Type B pancreatic cell (in vitro differentiated cells): ENCODE measurements at regions not wholly inside any gene's neighbourhood (a gene's known extent, or its start where the extent isn't known, plus 50 kb on each side); places are given as distances from the start of the nearest gene placed in this dataset.

ENCODE experiments used
- DNase-seq: peaks from one replicate; pipeline ENCODE4 v3.0.0; 2021; ENCODE audit warnings: mixed read lengths; ENCODE audit not compliant: unreplicated experiment; ENCODE audit errors: extremely low spot score
- H3K27ac Mint-ChIP-seq: 2 replicates; pipeline ENCODE4 v1.8.0; 2021; ENCODE audit warnings: mild to moderate bottlenecking, mixed read lengths
- H3K27me3 Mint-ChIP-seq: 2 replicates; pipeline ENCODE4 v1.8.0; 2021; ENCODE audit warnings: mixed read lengths
- H3K36me3 Mint-ChIP-seq: 2 replicates; pipeline ENCODE4 v1.8.0; 2021; ENCODE audit warnings: mixed read lengths
- H3K4me1 Mint-ChIP-seq: one replicate; pipeline ENCODE4 v1.8.0; 2021; ENCODE audit warnings: mixed read lengths; ENCODE audit not compliant: unreplicated experiment
- H3K4me3 Mint-ChIP-seq: 2 replicates; pipeline ENCODE4 v1.8.0; 2021; ENCODE audit warnings: mild to moderate bottlenecking, mixed read lengths
- H3K9me3 Mint-ChIP-seq: 2 replicates; pipeline ENCODE4 v1.8.0; 2021; ENCODE audit warnings: mixed read lengths
- CTCF ChIP-seq: fragments of 200-600 bp; sonication (generic); conservative IDR thresholded peaks from 2 replicates; pipeline ENCODE4 v1.5.0; 2021; ENCODE audit warnings: antibody characterized with exemption, mild to moderate bottlenecking

GRCh38 chr9:17846948-17847655, 268.2 kb downstream of the SH3GL2 start:
- peaks cover 30% of the 10 kb centered on the region for H3K4me1 Mint-ChIP-seq
- no peak for TF ChIP-seq CTCF
- no peak overlapping the region for H3K27ac Mint-ChIP-seq
- no peak overlapping the region for H3K4me3 Mint-ChIP-seq
- DNase-seq: no peak
- peaks cover 6% of the 10 kb centered on the region for H3K36me3 Mint-ChIP-seq
- H3K9me3 Mint-ChIP-seq: peaks cover 16% of the 10 kb centered on the region
- no peaks in the 10 kb centered on the region for H3K27me3 Mint-ChIP-seq

GRCh38 chr9:17847908-17848307, 269.0 kb downstream of the SH3GL2 start:
- H3K27ac Mint-ChIP-seq: no peak overlapping the region
- no peak overlapping the region for H3K4me3 Mint-ChIP-seq

GRCh38 chr9:17852108-17852507, 273.2 kb downstream of the SH3GL2 start:
- Mint-ChIP-seq H3K36me3 (no peaks in the 10 kb centered on the region), H3K4me1 (peaks cover 26% of the 10 kb centered on the region), H3K9me3 (no peaks in the 10 kb centered on the region), H3K27ac (no peak overlapping the region), H3K4me3 (no peak overlapping the region), H3K27me3 (peaks cover 4% of the 10 kb centered on the region)
- DNase-seq: no peak
- TF ChIP-seq CTCF: no peak

More at GRCh38 chr9:17847908-17848307, 269.0 kb downstream of the SH3GL2 start:
- DNase-seq: no peak
- Mint-ChIP-seq H3K4me1 (peaks cover 30% of the 10 kb centered on the region), H3K36me3 (peaks cover 6% of the 10 kb centered on the region), H3K9me3 (peaks cover 16% of the 10 kb centered on the region), H3K27me3 (no peaks in the 10 kb centered on the region)
- no peak for TF ChIP-seq CTCF

GRCh38 chr9:17854487-17854886, 275.6 kb downstream of the SH3GL2 start:
- H3K27me3 Mint-ChIP-seq: peaks cover 4% of the 10 kb centered on the region
- H3K4me1 Mint-ChIP-seq: peaks cover 17% of the 10 kb centered on the region
- no peak overlapping the region for H3K4me3 Mint-ChIP-seq
- no peak for TF ChIP-seq CTCF
- no peaks in the 10 kb centered on the region for H3K36me3 Mint-ChIP-seq
- no peak overlapping the region for H3K27ac Mint-ChIP-seq
- no peak for DNase-seq
- H3K9me3 Mint-ChIP-seq: no peaks in the 10 kb centered on the region

GRCh38 chr9:17856995-17857394, 278.1 kb downstream of the SH3GL2 start:
- Mint-ChIP-seq H3K4me3 (no peak overlapping the region), H3K27me3 (peaks cover 4% of the 10 kb centered on the region), H3K9me3 (no peaks in the 10 kb centered on the region), H3K4me1 (peaks cover 14% of the 10 kb centered on the region), H3K36me3 (no peaks in the 10 kb centered on the region), H3K27ac (no peak overlapping the region)
- TF ChIP-seq CTCF: no peak
- no peak for DNase-seq
